ENCODE measurements at regions not wholly inside any gene's neighbourhood (a gene's known extent, or its start where the extent isn't known, plus 50 kb on each side); places are given as distances from the start of the nearest gene placed in this dataset.

- DNase-seq = no peak
Measured at GRCh38 chr5:74173241-74173640, 467.3 kb downstream of the ENC1 start.

DNA sequence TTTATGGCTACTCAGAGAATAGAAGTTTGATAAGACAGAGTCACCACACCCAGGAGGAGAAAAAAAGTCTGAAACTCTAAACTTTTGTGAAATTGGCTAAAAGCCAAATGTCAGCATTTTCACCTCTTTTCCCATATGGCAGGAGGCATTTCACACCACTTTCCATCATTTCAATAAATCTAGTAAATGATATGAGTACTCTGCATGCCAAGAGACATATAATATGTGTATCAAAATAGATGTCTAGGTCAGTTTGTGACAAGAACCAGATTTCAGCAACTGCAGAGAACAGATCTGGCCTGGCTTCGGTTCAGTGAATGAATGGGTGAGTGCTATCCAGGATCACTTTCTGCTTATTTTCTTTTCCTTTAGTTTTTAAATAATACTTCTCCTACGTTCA lies 470.8 kb downstream of the ENC1 start:
- no peak for DNase-seq

DNA sequence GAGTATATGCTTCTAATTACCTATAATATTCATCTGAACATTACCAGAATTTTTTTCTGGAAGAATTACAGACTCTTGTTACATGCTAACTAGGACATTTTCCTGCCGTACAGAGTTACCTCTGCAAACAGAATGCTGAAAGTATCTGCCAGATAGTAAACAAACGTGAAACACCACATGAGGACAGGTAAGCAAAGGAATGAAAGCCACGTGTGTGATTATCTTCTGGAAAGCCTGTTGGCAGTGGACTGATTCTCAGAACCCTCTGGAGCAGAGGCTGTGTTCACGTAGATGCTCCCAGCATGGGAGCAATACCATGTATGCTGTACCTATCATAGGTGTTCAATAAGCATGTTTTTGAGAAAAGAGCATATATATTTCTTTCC lies 472.6 kb downstream of the ENC1 start:
- peak; percentile 10 for DNase-seq

- peak; percentile 13 for DNase-seq
Measured at GRCh38 chr5:74167206-74167929, 473.2 kb downstream of the ENC1 start.

DNA sequence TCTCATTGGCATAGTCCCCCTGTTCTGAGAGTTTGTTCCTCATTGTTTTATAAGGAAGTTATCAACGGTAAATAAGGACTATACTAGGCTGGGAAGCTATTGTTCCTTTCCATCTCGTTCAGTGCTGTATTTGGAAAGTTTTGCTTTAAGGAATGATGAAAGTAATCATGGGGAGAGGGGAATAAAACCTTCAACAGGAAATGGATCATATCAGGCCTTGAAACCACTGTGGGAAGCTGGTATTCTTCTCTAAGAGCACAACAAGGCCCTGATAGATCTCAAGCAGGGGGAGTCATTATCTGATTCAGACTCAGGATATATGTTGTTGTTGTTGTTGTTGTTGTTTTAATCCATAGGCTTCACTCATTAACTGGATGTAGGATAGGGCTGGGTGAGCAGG lies 474.5 kb downstream of the ENC1 start:
- DNase-seq = no peak

- DNase-seq = no peak
Measured at GRCh38 chr5:74164725-74165235, 475.7 kb downstream of the ENC1 start.

GRCh38 chr5:74162524-74162923 lies 478.0 kb downstream of the ENC1 start:
- DNase-seq = no peak

GRCh38 chr5:74161170-74161569 lies 479.4 kb downstream of the ENC1 start:
- DNase-seq = no peak

DNA sequence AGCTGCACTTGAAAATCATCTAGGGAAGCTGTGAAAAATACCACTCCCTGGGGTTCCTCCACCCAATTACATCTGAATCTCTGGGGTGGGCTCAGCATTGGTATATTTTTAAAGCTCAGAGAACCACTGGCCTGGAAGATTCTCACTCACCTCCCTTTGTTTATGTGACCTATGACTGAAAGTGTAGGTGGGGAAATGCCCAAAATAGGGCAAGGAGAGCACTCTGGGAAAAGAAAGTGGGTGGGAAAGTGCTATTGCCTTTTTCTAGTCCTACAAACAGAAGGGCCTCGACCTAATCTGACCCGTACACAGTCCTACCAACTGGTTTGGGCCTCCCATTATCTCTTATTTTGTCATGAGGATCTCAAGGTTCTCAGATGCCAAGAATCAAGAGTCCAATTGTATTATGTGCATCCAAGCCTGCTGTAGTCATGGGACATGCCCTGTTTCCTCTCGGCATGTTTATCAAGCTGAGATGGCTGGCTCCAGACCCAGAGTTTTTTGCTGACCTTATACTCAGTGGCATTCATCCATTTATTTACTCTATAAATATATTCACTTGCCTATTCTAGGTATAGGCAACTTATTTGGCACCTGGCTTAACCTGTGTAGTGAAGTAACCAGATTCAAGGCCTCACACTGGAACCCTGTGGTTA lies 483.7 kb downstream of the ENC1 start:
- no peak for DNase-seq

DNA sequence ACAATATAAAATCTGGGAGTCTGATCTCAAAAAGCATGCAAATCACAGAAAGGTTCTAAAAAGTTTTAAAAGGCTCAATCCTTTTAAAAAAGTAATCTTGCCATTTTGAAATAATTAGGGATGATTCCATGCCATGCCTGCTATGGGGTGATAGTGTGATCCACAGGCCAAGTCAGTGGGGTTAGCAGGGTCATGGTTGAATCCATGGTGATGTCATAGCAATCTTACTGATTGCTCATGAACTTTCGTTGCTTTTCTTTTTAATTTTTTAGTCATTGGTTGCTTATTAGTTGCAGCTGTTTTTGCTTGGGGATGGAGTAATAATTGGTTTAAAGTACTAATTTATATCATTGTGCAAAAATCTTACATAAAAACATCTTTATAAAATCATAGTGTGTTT lies 485.0 kb downstream of the ENC1 start:
- no peak for DNase-seq

DNA sequence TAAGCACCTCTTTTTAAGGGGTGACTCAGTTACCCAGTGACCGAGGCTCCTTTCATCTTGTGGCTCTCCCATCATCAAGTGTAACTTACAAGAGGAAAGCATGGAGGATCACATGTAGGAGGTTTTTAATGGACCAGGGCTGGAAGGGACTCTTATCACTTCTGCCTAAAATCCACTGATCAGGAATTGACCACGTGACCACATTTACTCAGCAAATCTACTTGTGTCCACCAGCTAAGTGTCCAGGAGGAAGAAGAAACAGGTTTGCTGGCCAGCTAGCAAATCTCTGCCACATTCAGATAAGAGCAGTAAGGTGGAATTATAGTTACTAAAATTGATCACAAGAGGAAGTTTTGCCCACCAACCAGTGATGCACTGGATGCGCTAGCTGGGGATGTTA lies 486.0 kb downstream of the ENC1 start:
- no peak for DNase-seq

DNA sequence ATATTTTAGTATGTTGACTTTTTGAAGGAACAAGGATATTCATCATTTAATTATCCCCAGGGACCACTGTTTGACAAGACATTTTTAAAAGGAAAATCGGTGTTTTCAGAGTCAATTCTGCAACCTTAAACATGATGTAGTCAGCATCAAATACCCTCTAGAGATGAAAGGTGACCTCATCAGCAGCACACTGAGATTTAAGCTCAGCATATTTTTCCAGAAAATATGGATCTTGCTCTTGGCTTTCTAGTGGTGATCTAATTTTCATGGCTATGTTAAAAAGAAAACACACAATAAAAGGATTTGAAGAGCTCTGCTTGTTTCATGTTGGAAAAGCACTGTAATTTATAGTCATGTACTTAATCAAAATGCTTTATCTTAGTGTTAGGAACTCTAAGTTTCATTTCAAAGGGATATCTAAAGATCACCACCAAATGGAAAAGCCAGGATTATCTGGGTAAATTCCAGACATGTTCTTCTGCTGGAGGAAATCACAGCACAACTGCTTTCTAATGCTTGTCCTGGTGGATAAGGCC lies 487.2 kb downstream of the ENC1 start:
- DNase-seq = no peak

GRCh38 chr5:74152625-74153254 lies 487.8 kb downstream of the ENC1 start:
- no peak for DNase-seq

DNA sequence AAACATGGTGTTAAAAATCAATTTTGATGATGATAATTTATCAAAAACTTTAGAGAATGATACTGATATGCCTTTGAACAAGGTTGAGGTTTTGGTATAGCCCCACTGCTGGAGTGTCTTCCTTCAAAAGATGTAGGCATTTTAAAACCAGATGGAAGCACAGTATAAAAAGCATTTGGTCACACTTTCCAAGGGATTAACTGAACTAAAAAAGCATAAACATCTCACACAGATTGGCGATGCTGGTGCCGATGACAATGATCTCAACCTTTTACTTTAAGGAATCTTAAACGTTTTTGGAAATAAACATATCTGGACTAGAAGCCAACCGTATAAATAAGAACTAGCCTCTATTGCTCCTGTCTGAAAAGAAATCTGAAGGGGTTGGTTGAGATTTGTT lies 488.4 kb downstream of the ENC1 start:
- no peak for DNase-seq

GRCh38 chr5:74149395-74149794 lies 491.1 kb downstream of the ENC1 start:
- peak; percentile 7 for DNase-seq

DNA sequence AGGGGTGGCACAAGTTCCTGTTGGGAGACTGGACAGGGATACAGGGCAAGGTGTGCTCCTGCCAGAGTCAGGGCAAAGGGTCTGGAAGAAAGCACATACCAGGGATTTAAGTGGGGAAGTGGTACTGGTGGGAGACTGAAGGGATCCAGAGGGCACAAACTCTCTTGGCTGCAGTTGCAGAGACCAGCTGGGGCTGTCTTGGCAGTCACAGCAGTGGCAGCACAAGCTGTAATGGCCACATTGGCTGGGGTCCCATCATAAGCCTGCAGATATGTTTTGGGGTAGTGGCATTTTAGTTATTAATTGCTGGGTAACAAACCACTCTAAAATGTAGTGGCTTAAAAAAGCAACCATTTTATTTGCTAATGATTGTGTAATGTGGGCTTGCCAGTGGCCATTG lies 492.2 kb downstream of the ENC1 start:
- DNase-seq = no peak

GRCh38 chr5:74146796-74147195 lies 493.7 kb downstream of the ENC1 start:
- DNase-seq = no peak

GRCh38 chr5:74145951-74146350 lies 494.6 kb downstream of the ENC1 start:
- no peak for DNase-seq

GRCh38 chr5:74143721-74144330 lies 496.7 kb downstream of the ENC1 start:
- no peak for DNase-seq

DNA sequence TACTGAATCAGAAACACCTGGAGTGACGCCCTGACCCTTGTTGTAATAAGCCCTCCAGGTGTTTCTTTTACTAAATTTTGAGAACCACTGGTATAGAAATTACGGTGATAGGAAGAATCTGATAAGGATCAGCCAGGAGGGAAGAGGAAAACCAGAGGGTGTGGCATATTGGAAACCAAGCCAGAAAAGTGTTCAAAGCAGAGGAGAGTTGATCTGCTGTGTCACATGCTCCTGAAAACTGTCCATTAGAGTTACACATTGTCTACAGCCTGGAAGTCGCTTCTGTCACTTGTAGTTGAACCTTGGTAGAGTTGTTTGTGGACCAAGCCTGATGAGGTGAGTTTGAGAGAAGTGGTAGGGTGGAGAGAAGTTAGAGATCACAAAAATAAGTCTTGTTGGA lies 497.4 kb downstream of the ENC1 start:
- no peak for DNase-seq

DNA sequence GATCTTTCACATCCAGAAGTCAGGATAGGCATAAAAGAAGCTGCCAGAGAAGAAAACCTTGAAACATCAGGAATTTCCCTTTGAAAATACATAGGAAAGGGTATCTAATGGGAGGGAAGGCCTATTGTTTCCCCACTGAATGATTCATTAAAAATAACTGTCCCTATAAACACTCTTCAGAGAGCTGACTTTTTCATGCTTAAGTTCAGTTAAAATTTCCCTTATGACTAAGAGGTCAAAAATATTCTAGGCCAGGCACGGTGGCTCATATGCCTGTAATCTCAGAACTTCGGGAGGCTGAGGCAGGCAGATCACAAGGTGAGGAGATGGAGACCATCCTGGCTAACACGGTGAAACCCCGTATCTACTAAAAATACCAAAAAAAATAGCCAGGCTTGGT lies 499.5 kb downstream of the ENC1 start:
- no peak for DNase-seq

- DNase-seq = no peak
Measured at GRCh38 chr5:74140409-74140808, 500.1 kb downstream of the ENC1 start.

DNA sequence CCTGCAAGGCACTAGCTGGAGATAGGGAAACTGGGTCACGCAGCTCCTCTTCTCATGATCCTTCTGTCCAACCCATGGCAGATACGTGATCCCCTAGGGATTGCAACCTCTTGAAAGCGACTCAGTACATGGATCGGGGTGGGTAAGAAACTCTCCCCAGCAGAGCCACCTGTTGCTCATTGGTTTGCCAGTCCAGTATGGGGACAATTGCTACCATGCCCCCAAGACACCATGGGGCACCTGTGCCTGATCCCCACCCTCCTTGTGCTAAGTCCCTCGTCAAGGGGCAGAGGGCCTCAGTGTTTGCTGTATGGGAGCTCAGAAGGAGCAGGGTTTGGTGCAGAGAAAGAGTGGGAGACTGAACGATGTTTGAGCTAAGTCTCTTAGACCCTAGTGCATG lies 500.9 kb downstream of the ENC1 start:
- no peak for DNase-seq

DNA sequence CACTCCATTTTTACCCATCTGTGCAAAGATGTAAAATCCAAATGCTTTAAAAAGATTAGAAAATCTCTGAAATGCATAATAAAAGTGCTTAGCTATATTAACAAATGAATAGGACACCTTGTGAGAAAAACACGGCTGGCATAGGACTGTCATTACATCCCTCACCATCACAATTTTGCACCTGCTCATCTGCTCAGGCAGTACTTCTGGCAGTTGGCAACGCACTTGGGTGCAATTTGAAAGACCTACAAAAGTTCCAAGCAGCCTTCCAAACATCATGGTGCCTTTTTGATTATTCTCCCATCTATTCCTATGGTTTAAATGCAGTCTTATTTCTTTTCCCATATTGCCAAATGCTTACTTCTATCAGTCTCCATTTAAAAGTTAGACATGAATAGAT lies 501.8 kb downstream of the ENC1 start:
- DNase-seq = no peak

All from DMS53 (cell line).